ENCODE measurements at regions not wholly inside any gene's neighbourhood (a gene's known extent, or its start where the extent isn't known, plus 50 kb on each side); places are given as distances from the start of the nearest gene placed in this dataset.

DNA sequence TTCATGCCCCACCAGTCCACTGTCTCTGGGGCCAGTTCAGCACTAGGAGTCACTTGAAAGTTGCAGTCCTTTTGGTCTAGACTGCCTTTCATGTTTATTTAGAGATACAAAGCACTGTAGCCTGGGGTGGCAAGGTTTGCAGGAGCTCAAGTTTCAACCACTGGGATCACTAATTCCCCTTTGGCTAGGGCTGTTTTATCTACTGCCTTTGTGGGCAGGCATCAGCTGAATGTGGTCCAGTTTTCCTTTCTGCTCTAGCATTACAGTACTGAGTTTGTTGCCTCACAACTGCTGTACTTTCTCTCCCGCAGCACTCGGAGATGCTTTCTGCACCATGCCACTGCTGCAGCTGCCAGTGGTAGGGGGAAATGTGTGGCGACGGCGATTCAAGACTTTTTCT is 222.3 kb upstream of the HDX start:
- ATAC-seq (ENCODE audit: low read depth) (no peak), DNase-seq (ENCODE audit: low spot score) (no peak)
- H3K36me3 ChIP-seq (ENCODE audit: low read depth), result no peaks in the 10 kb centered on the region
- H3K9me3 ChIP-seq (ENCODE audit: severe bottlenecking), result no peaks in the 10 kb centered on the region
- H3K4me1 ChIP-seq (ENCODE audit: insufficient read depth, poor library complexity, severe bottlenecking), result no peaks in the 10 kb centered on the region
- no peak overlapping the region for H3K4me3 ChIP-seq (ENCODE audit: severe bottlenecking)
- H3K27me3 ChIP-seq (ENCODE audit: insufficient read depth, poor library complexity, severe bottlenecking), result no peaks in the 10 kb centered on the region
- TF ChIP-seq, protein P1, sequence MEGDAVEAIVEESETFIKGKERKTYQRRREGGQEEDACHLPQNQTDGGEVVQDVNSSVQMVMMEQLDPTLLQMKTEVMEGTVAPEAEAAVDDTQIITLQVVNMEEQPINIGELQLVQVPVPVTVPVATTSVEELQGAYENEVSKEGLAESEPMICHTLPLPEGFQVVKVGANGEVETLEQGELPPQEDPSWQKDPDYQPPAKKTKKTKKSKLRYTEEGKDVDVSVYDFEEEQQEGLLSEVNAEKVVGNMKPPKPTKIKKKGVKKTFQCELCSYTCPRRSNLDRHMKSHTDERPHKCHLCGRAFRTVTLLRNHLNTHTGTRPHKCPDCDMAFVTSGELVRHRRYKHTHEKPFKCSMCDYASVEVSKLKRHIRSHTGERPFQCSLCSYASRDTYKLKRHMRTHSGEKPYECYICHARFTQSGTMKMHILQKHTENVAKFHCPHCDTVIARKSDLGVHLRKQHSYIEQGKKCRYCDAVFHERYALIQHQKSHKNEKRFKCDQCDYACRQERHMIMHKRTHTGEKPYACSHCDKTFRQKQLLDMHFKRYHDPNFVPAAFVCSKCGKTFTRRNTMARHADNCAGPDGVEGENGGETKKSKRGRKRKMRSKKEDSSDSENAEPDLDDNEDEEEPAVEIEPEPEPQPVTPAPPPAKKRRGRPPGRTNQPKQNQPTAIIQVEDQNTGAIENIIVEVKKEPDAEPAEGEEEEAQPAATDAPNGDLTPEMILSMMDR (IDR thresholded peaks at IDR 0.05; ENCODE audit: poor library complexity, severe bottlenecking), result no peak
- no peak overlapping the region for H3K27ac ChIP-seq (ENCODE audit: poor library complexity, severe bottlenecking)

GRCh38 chrX:84729408-84729807 is 227.2 kb upstream of the HDX start:
- Histone ChIP-seq H3K27me3 (ENCODE audit: insufficient read depth, poor library complexity, severe bottlenecking) (no peaks in the 10 kb centered on the region), H3K9me3 (ENCODE audit: severe bottlenecking) (no peaks in the 10 kb centered on the region), H3K4me3 (ENCODE audit: severe bottlenecking) (no peak overlapping the region), H3K4me1 (ENCODE audit: insufficient read depth, poor library complexity, severe bottlenecking) (no peaks in the 10 kb centered on the region), H3K36me3 (ENCODE audit: low read depth) (no peaks in the 10 kb centered on the region), H3K27ac (ENCODE audit: poor library complexity, severe bottlenecking) (no peak overlapping the region)
- TF ChIP-seq, protein P1 (IDR thresholded peaks at IDR 0.05; ENCODE audit: poor library complexity, severe bottlenecking), result no peak
- no peak for DNase-seq (ENCODE audit: low spot score)
- ATAC-seq (ENCODE audit: low read depth), result no peak

GRCh38 chrX:84729809-84730208 is 227.6 kb upstream of the HDX start:
- Histone ChIP-seq H3K36me3 (ENCODE audit: low read depth) (no peaks in the 10 kb centered on the region), H3K4me3 (ENCODE audit: severe bottlenecking) (no peak overlapping the region), H3K4me1 (ENCODE audit: insufficient read depth, poor library complexity, severe bottlenecking) (peaks cover 3% of the 10 kb centered on the region), H3K9me3 (ENCODE audit: severe bottlenecking) (no peaks in the 10 kb centered on the region), H3K27me3 (ENCODE audit: insufficient read depth, poor library complexity, severe bottlenecking) (no peaks in the 10 kb centered on the region), H3K27ac (ENCODE audit: poor library complexity, severe bottlenecking) (no peak overlapping the region)
- ATAC-seq (ENCODE audit: low read depth) (peak; percentile 81), DNase-seq (ENCODE audit: low spot score) (no peak)
- TF ChIP-seq, protein P1 (IDR thresholded peaks at IDR 0.05; ENCODE audit: poor library complexity, severe bottlenecking), result peak; percentile 78

DNA sequence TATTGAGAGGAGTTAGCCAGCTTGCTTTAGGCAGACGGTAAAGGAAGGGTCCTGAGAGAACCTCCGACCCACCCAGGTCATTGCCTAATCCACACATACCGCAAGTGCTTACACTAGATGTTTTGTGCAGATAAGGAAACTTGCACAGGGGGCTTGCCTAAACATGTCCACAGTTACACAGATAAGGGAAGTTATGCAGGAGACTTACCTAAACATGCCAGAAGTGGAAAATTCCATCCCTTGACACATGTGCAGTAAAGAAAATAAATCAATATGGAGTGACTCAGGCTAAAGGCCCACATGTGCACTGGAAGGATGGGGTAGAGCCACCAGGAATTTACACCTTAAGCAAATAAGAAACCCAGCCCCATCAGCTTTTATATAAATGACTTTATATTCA is 232.8 kb upstream of the HDX start:
- H3K27ac ChIP-seq (ENCODE audit: poor library complexity, severe bottlenecking), result peak overlapping the region; percentile 32
- no peak overlapping the region for H3K4me3 ChIP-seq (ENCODE audit: severe bottlenecking)
- H3K9me3 ChIP-seq (ENCODE audit: severe bottlenecking), result no peaks in the 10 kb centered on the region
- TF ChIP-seq, protein P1 (IDR thresholded peaks at IDR 0.05; ENCODE audit: poor library complexity, severe bottlenecking), result no peak
- no peaks in the 10 kb centered on the region for H3K36me3 ChIP-seq (ENCODE audit: low read depth)
- DNase-seq (ENCODE audit: low spot score) (peak; percentile 40), ATAC-seq (ENCODE audit: low read depth) (peak; percentile 79)
- H3K27me3 ChIP-seq (ENCODE audit: insufficient read depth, poor library complexity, severe bottlenecking), result no peaks in the 10 kb centered on the region
- H3K4me1 ChIP-seq (ENCODE audit: insufficient read depth, poor library complexity, severe bottlenecking), result peaks cover 10% of the 10 kb centered on the region

DNA sequence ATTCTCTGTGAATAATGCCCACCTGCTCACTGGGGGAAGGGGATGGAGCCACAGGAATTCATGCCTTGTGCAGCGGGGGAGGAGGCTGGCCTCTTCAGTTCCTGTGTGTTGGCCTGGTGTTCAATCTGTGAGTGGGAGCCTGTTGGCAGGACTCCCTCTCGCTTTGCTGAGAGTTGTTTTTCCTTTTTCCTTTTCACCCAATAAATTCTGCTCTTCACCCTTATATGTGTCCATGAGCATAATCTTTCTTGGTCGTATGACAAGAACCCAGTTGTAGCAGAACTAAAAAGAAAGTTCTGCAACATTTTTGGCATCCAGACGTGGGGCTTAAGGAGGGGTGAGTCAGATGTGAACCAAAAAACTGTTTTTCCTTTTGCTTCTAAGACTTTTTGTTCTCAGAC is 235.2 kb upstream of the HDX start:
- no peaks in the 10 kb centered on the region for H3K27me3 ChIP-seq (ENCODE audit: insufficient read depth, poor library complexity, severe bottlenecking)
- peaks cover 10% of the 10 kb centered on the region for H3K4me1 ChIP-seq (ENCODE audit: insufficient read depth, poor library complexity, severe bottlenecking)
- no peaks in the 10 kb centered on the region for H3K36me3 ChIP-seq (ENCODE audit: low read depth)
- H3K4me3 ChIP-seq (ENCODE audit: severe bottlenecking), result no peak overlapping the region
- H3K27ac ChIP-seq (ENCODE audit: poor library complexity, severe bottlenecking), result no peak overlapping the region
- H3K9me3 ChIP-seq (ENCODE audit: severe bottlenecking), result no peaks in the 10 kb centered on the region
- no peak for DNase-seq (ENCODE audit: low spot score)
- TF ChIP-seq, protein P1 (IDR thresholded peaks at IDR 0.05; ENCODE audit: poor library complexity, severe bottlenecking), result no peak
- ATAC-seq (ENCODE audit: low read depth), result no peak

Measured in RWPE2 (cell line).